PC-3 (cell line): ENCODE measurements at regions not wholly inside any gene's neighbourhood (a gene's known extent, or its start where the extent isn't known, plus 50 kb on each side); places are given as distances from the start of the nearest gene placed in this dataset.

Experiments used
- ATAC-seq: fragments of 200-7000 bp; cut with Tn5 transposase; 2 replicates; pipeline ENCODE4 v1.9.1; 2020; ENCODE audit warnings: mild to moderate bottlenecking, moderate library complexity
- BruUV-seq: library from RNA; stranded (reverse); fragments of 400-500 nt; replicated peaks from 2 replicates; lab custom pipeline; 2021; lab: Mats Ljungman, UMichigan
- CTCF ChIA-PET: fragments of 300-600 bp; sonication (Branson Sonifier 250); formaldehyde crosslinking; loops from one replicate; lab custom pipeline; 2022; ENCODE audit warnings: antibody characterized with exemption; lab: Charles Lee
- POLR2A ChIA-PET: fragments of 300-600 bp; sonication (Branson Sonifier 250); formaldehyde crosslinking; loops from one replicate; lab custom pipeline; 2022; ENCODE audit warnings: antibody characterized with exemption; ENCODE audit not compliant: unreplicated experiment; lab: Charles Lee
- DNase-seq: peaks from one replicate; pipeline ENCODE4 v3.0.0-alpha.2; 2015
- H2AFZ ChIP-seq: fragments of 300-600 bp; sonication (generic); 2 replicates; pipeline ENCODE4 v1.6.0; 2016; ENCODE audit warnings: antibody characterized with exemption, low read length
- H3F3A ChIP-seq: fragments of 300-600 bp; sonication (generic); one replicate; pipeline ENCODE4 v1.6.0; 2017; ENCODE audit warnings: antibody characterized with exemption, low read length, control low read depth, mild to moderate bottlenecking; ENCODE audit not compliant: unreplicated experiment
- H3K27ac ChIP-seq: fragments of 300-600 bp; sonication (generic); 2 replicates; pipeline ENCODE4 v1.5.1; 2016; ENCODE audit warnings: mild to moderate bottlenecking, low read length
- H3K27me3 ChIP-seq: fragments of 300-600 bp; sonication (generic); 2 replicates; pipeline ENCODE4 v1.6.1; 2016; ENCODE audit warnings: low read length, mixed read lengths
- H3K36me3 ChIP-seq: fragments of 300-600 bp; sonication (generic); 2 replicates; pipeline ENCODE4 v1.6.1; 2016; ENCODE audit warnings: low read depth, mixed run types, low read length, mixed read lengths
- H3K4me1 ChIP-seq: fragments of 300-600 bp; sonication (generic); 2 replicates; pipeline ENCODE4 v1.5.1; 2016; ENCODE audit warnings: low read length; ENCODE audit not compliant: insufficient read depth
- H3K4me2 ChIP-seq: fragments of 300-600 bp; sonication (generic); 2 replicates; pipeline ENCODE4 v1.6.0; 2016; ENCODE audit warnings: low read length
- H3K4me3 ChIP-seq: fragments of 300-600 bp; sonication (generic); 2 replicates; pipeline ENCODE4 v1.5.1; 2016; ENCODE audit warnings: mild to moderate bottlenecking, low read length, mixed read lengths
- H3K79me2 ChIP-seq: fragments of 300-600 bp; sonication (generic); 2 replicates; pipeline ENCODE4 v1.6.1; 2017; ENCODE audit warnings: low read length, mixed read lengths
- H3K9ac ChIP-seq: fragments of 300-600 bp; sonication (generic); 2 replicates; pipeline ENCODE4 v1.6.0; 2016; ENCODE audit warnings: mild to moderate bottlenecking, low read length
- H3K9me2 ChIP-seq: fragments of 300-600 bp; sonication (generic); replicated peaks from 2 replicates; pipeline ENCODE4 v1.6.1; 2016; ENCODE audit warnings: mixed run types, low read length, mixed read lengths
- H3K9me3 ChIP-seq: fragments of 300-600 bp; sonication (generic); 2 replicates; pipeline ENCODE4 v1.6.1; 2016; ENCODE audit warnings: low read length, mixed read lengths
- H4K20me1 ChIP-seq: fragments of 300-600 bp; sonication (generic); 2 replicates; pipeline ENCODE4 v1.6.1; 2016; ENCODE audit warnings: low read length, mixed read lengths
- CTCF ChIP-seq: fragments of 300-600 bp; sonication (generic); conservative IDR thresholded peaks from 2 replicates; pipeline ENCODE4 v1.5.1; 2017; ENCODE audit warnings: antibody characterized with exemption, low read depth, mild to moderate bottlenecking, low read length
- EZH2 ChIP-seq: fragments of 300-600 bp; sonication (generic); IDR thresholded peaks from one replicate; pipeline ENCODE4 v1.6.1; 2017; ENCODE audit warnings: antibody characterized with exemption, mild to moderate bottlenecking, low read length; ENCODE audit not compliant: unreplicated experiment
- EZH2phosphoT487 ChIP-seq: fragments of 300-600 bp; sonication (generic); IDR thresholded peaks from 2 replicates; pipeline ENCODE4 v1.6.1; 2018; ENCODE audit warnings: mild to moderate bottlenecking, antibody characterized with exemption, low read length, borderline replicate concordance
- intact Hi-C: fragments of 100-400 bp; cut with micrococcal nuclease; formaldehyde crosslinking; loops from 2 replicates; pipeline ENCODE4 v1.9.0; 2023

- ChIA-PET POLR2A (no interaction called here), CTCF (no interaction called here)
- Histone ChIP-seq H3K9me3 (no peaks in the 10 kb centered on the region), H3K4me3 (no peak overlapping the region), H3K36me3 (no peaks in the 10 kb centered on the region), H4K20me1 (no peaks in the 10 kb centered on the region), H3K4me1 (no peaks in the 10 kb centered on the region), H3K27ac (no peak overlapping the region), H2AFZ (no peak overlapping the region), H3K27me3 (no peaks in the 10 kb centered on the region), H3F3A (no peaks in the 10 kb centered on the region), H3K9ac (no peak overlapping the region), H3K4me2 (no peak overlapping the region), H3K79me2 (no peaks in the 10 kb centered on the region), H3K9me2 (no peaks in the 10 kb centered on the region)
- intact Hi-C loops = no loop called here
- DNase-seq (no peak), ATAC-seq (no peak)
- no TSS peak for BruUV-seq
- TF ChIP-seq EZH2phosphoT487 (no peak), EZH2 (no peak), CTCF (no peak)
Measured at GRCh38 chr6:63403725-63404124, 83.9 kb upstream of the LGSN start.

DNA sequence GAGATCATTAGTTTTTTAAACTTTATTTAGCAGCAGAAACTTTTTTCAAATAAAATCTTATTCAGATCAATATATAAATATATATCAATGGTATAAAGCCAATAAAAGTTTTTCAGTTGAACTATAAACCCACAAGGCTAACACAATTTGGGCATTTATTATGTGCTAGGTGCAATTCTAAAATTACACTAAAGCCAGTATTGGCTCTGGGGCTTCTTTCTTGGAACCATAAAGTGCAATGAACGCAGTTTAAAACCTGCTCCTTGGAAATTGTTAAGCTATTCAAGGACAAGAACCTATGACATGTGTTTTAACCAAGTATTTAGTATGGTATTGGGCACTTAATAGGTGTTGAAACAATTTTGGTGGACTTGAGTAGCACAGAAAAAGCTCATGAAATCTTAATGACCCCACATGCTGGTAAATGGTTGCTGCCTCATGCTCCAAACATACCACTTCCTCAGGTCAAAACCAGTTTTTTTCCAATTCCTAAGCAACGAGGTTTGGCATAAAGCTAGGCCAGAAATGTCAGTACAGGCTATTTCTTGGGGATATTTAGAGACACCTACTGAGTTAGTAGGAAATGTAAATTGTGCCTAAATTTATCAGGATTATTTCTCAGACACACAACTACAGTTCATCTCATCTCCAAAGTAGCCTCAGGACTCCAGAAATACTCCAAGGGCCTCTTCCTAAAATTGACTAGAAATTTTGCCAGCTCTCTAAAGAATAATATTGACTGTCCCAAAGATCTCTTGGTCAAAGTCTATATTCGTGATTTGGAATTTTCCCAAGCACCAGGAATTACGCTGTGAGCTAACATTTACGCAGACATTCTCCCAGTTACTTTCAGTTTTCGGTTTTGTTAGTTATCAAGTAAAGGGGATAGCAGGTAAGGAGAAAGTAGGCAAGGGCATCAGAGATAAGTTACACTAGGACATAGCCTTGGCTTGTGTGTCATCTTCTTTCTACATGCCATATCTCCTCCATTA is 90.9 kb upstream of the LGSN start:
- Histone ChIP-seq H3K9me3 (no peaks in the 10 kb centered on the region), H3K4me2 (no peak overlapping the region), H3K9me2 (no peaks in the 10 kb centered on the region), H3K4me1 (no peaks in the 10 kb centered on the region), H3K27me3 (no peaks in the 10 kb centered on the region), H3K79me2 (no peaks in the 10 kb centered on the region), H3K36me3 (no peaks in the 10 kb centered on the region), H3K4me3 (no peak overlapping the region), H4K20me1 (no peaks in the 10 kb centered on the region), H3K27ac (no peak overlapping the region), H2AFZ (no peak overlapping the region), H3F3A (no peaks in the 10 kb centered on the region), H3K9ac (no peak overlapping the region)
- BruUV-seq = no TSS peak
- ChIA-PET POLR2A (no interaction called here), CTCF (no interaction called here)
- TF ChIP-seq CTCF (no peak), EZH2phosphoT487 (no peak), EZH2 (no peak)
- ATAC-seq (no peak), DNase-seq (no peak)
- intact Hi-C loops = no loop called here

GRCh38 chr6:63415286-63415685 is 95.5 kb upstream of the LGSN start:
- CTCF ChIA-PET = no interaction called here
- H3K27ac ChIP-seq = no peak overlapping the region
- no peak overlapping the region for H2AFZ ChIP-seq
- H3K9ac ChIP-seq = no peak overlapping the region
- DNase-seq (no peak), ATAC-seq (no peak)
- no peaks in the 10 kb centered on the region for H3K9me2 ChIP-seq
- H3F3A ChIP-seq = no peaks in the 10 kb centered on the region
- intact Hi-C loops = no loop called here
- POLR2A ChIA-PET = no interaction called here
- no peak overlapping the region for H3K4me3 ChIP-seq
- no peaks in the 10 kb centered on the region for H3K36me3 ChIP-seq
- H3K4me1 ChIP-seq = no peaks in the 10 kb centered on the region
- no peak for TF ChIP-seq CTCF
- no peak for TF ChIP-seq EZH2phosphoT487
- TF ChIP-seq EZH2 = no peak
- no peaks in the 10 kb centered on the region for H3K27me3 ChIP-seq
- no peaks in the 10 kb centered on the region for H3K79me2 ChIP-seq
- no peaks in the 10 kb centered on the region for H3K9me3 ChIP-seq
- no TSS peak for BruUV-seq
- H4K20me1 ChIP-seq = no peaks in the 10 kb centered on the region
- no peak overlapping the region for H3K4me2 ChIP-seq
